GM23248 (cell line): ENCODE measurements at regions not wholly inside any gene's neighbourhood (a gene's known extent, or its start where the extent isn't known, plus 50 kb on each side); places are given as distances from the start of the nearest gene placed in this dataset.

Experiments
- DNase-seq: peaks from one replicate; pipeline ENCODE4 v3.0.0-alpha.2; 2015
- H2AFZ ChIP-seq: fragments of 200-600 bp; sonication (generic); 2 replicates; pipeline ENCODE4 v1.6.1; 2016; ENCODE audit warnings: antibody characterized with exemption
- H3F3A ChIP-seq: fragments of 200-600 bp; sonication (generic); 2 replicates; pipeline ENCODE4 v1.6.1; 2016; ENCODE audit warnings: mild to moderate bottlenecking, antibody characterized with exemption, mixed run types; ENCODE audit not compliant: insufficient read depth
- H3K27ac ChIP-seq: fragments of 200-600 bp; sonication (generic); 2 replicates; pipeline ENCODE4 v1.5.1; 2016; ENCODE audit warnings: mild to moderate bottlenecking
- H3K27me3 ChIP-seq: fragments of 200-600 bp; sonication (generic); replicated peaks from 2 replicates; pipeline ENCODE4 v1.6.1; 2016; ENCODE audit warnings: mild to moderate bottlenecking; ENCODE audit not compliant: insufficient read depth
- H3K36me3 ChIP-seq: fragments of 200-600 bp; sonication (generic); 2 replicates; pipeline ENCODE4 v1.6.1; 2016; ENCODE audit warnings: low read depth, mild to moderate bottlenecking
- H3K4me1 ChIP-seq: fragments of 200-600 bp; sonication (generic); 2 replicates; pipeline ENCODE4 v1.6.1; 2016; ENCODE audit warnings: mild to moderate bottlenecking; ENCODE audit not compliant: insufficient read depth
- H3K4me2 ChIP-seq: fragments of 200-600 bp; sonication (generic); one replicate; pipeline ENCODE4 v1.6.1; 2016; ENCODE audit warnings: mild to moderate bottlenecking; ENCODE audit not compliant: unreplicated experiment
- H3K4me3 ChIP-seq: fragments of 200-600 bp; sonication (generic); 2 replicates; pipeline ENCODE4 v1.5.1; 2016; ENCODE audit warnings: mild to moderate bottlenecking
- H3K79me2 ChIP-seq: fragments of 200-600 bp; sonication (generic); 2 replicates; pipeline ENCODE4 v1.6.1; 2016; ENCODE audit warnings: mild to moderate bottlenecking; ENCODE audit not compliant: insufficient read depth
- H3K9ac ChIP-seq: fragments of 200-600 bp; sonication (generic); 2 replicates; pipeline ENCODE4 v1.6.1; 2016; ENCODE audit warnings: mild to moderate bottlenecking
- H3K9me2 ChIP-seq: fragments of 200-600 bp; sonication (generic); 2 replicates; pipeline ENCODE4 v1.6.1; 2016; ENCODE audit warnings: mixed run types, mild to moderate bottlenecking, moderate library complexity; ENCODE audit not compliant: insufficient read depth
- H3K9me3 ChIP-seq: fragments of 200-600 bp; sonication (generic); one replicate; pipeline ENCODE4 v1.6.1; 2017; ENCODE audit warnings: low read depth
- H4K20me1 ChIP-seq: fragments of 200-600 bp; sonication (generic); 2 replicates; pipeline ENCODE4 v1.6.0; 2016; ENCODE audit not compliant: insufficient read depth
- EZH2 ChIP-seq: fragments of 200-600 bp; sonication (generic); IDR thresholded peaks from 2 replicates; pipeline ENCODE4 v1.6.1; 2018; ENCODE audit warnings: antibody characterized with exemption, mild to moderate bottlenecking; ENCODE audit not compliant: insufficient read depth, poor library complexity, severe bottlenecking
- EZH2phosphoT487 ChIP-seq: fragments of 200-600 bp; sonication (generic); IDR thresholded peaks from 2 replicates; pipeline ENCODE4 v1.6.1; 2018; ENCODE audit warnings: antibody characterized with exemption, moderate library complexity, mild to moderate bottlenecking, low read depth; ENCODE audit not compliant: insufficient read depth
- WGBS, 2 experiments: methylation state at CpG; one replicate each; pipeline ENCODE4 v1.1.6; 2015 to 2017; ENCODE audit warnings: low lambda C conversion rate in 2 of 2, low coverage in 1 of 2; ENCODE audit errors: missing lambda C conversion rate in 2 of 2; 5-methylcytosine and 5-hydroxymethylcytosine counted together
- in situ Hi-C: fragments of 300-500 bp; cut with MboI; formaldehyde crosslinking; loops from 2 replicates; pipeline ENCODE4 v1.15.0; 2020

DNA sequence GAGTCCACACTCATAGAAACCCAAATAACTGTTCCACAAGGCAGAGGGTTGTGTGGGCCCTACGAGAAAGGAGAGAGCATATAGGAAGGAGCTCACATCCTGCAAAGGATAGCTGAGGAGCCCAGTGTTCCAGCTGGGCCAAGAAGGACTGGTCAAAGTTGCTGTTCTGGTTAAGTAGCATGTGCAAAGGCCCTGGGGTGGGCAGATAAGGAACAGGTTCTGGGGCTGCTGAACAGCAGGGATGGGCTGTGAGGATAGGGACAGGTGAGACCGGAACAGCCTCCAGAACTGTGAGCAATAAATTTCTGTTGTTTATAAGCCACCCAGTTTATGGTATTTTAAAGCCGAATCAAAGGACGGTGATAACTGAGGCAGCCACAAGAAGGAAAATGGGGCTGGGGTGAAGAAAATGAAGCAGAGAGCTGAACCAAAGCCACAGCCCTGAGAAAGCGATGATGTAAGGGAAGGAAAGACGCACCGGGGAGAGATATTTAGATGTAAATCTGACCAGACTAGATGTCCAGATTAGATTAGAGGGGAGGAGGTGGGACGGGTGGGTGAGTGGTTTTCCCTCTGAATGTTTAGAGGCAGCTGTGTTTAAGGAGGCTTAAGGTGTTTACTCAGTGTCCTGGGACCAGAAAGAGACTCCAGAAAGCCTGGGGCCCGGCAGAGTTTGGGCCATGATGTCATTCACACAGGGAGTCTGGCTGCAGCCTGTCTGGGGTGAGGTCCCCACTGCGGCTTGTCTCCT, 180.8 kb upstream of the BCOR start:
- Histone ChIP-seq H3K4me3 (no peak overlapping the region), H3K9ac (no peak overlapping the region), H2AFZ (no peak overlapping the region), H3K27ac (no peak overlapping the region), H4K20me1 (no peaks in the 10 kb centered on the region), H3K9me3 (no peaks in the 10 kb centered on the region), H3K36me3 (no peaks in the 10 kb centered on the region), H3K79me2 (no peaks in the 10 kb centered on the region), H3K4me1 (peaks cover 10% of the 10 kb centered on the region), H3K9me2 (no peaks in the 10 kb centered on the region), H3F3A (peaks cover 6% of the 10 kb centered on the region; the same call in 1 of the 2 replicates), H3K4me2 (no peak overlapping the region), H3K27me3 (no peaks in the 10 kb centered on the region)
- 64 to 72% methylated on average over 9 to 10 of the region's 10 CpGs for WGBS, 2 experiments
- no peak for DNase-seq
- TF ChIP-seq EZH2phosphoT487 (no peak), EZH2 (no peak)
- in situ Hi-C loops = no loop called here

GRCh38 chrX:40277672-40278071, 179.9 kb upstream of the BCOR start:
- Histone ChIP-seq H3K27ac (no peak overlapping the region), H3K36me3 (no peaks in the 10 kb centered on the region), H3K4me2 (no peak overlapping the region), H3K9me2 (no peaks in the 10 kb centered on the region), H3K4me1 (peaks cover 4% of the 10 kb centered on the region; the same call in 1 of the 2 replicates), H4K20me1 (no peaks in the 10 kb centered on the region), H3K4me3 (no peak overlapping the region), H2AFZ (no peak overlapping the region), H3K79me2 (no peaks in the 10 kb centered on the region), H3F3A (peaks cover 5% of the 10 kb centered on the region; the same call in 1 of the 2 replicates), H3K9ac (no peak overlapping the region), H3K27me3 (no peaks in the 10 kb centered on the region), H3K9me3 (no peaks in the 10 kb centered on the region)
- no peak for DNase-seq
- TF ChIP-seq EZH2 (no peak), EZH2phosphoT487 (no peak)
- in situ Hi-C loops = no loop called here
- 53 to 57% methylated on average over 1 to 2 of the region's 3 CpGs for WGBS, 2 experiments

- TF ChIP-seq EZH2 (no peak), EZH2phosphoT487 (no peak)
- H3K27me3 ChIP-seq = no peaks in the 10 kb centered on the region
- no peaks in the 10 kb centered on the region for H3K36me3 ChIP-seq
- no peak overlapping the region for H3K27ac ChIP-seq
- in situ Hi-C loops = loop anchor here (25.0 kb wide), 1 partner anchor 536 kb away; no protein-coding TSS in a partner anchor
- no peak overlapping the region for H3K4me2 ChIP-seq
- H3K9me2 ChIP-seq = no peaks in the 10 kb centered on the region
- no peaks in the 10 kb centered on the region for H3K4me1 ChIP-seq
- no peaks in the 10 kb centered on the region for H4K20me1 ChIP-seq
- H2AFZ ChIP-seq = no peak overlapping the region
- no peaks in the 10 kb centered on the region for H3K9me3 ChIP-seq
- DNase-seq = no peak
- H3K4me3 ChIP-seq = no peak overlapping the region
- 84 to 86% methylated on average over 14 to 15 of the region's 15 CpGs for WGBS, 2 experiments
- no peaks in the 10 kb centered on the region for H3K79me2 ChIP-seq
- no peaks in the 10 kb centered on the region for H3F3A ChIP-seq
- H3K9ac ChIP-seq = no peak overlapping the region
Observed at GRCh38 chrX:40273356-40274050, 175.7 kb upstream of the BCOR start.

GRCh38 chrX:40272776-40273175, 175.0 kb upstream of the BCOR start:
- Histone ChIP-seq H3K27me3 (no peaks in the 10 kb centered on the region), H3K79me2 (no peaks in the 10 kb centered on the region), H3K27ac (no peak overlapping the region), H4K20me1 (no peaks in the 10 kb centered on the region), H3K4me3 (no peak overlapping the region), H3K9ac (no peak overlapping the region), H2AFZ (no peak overlapping the region), H3K4me2 (no peak overlapping the region), H3K9me3 (no peaks in the 10 kb centered on the region), H3K9me2 (no peaks in the 10 kb centered on the region), H3F3A (no peaks in the 10 kb centered on the region), H3K4me1 (no peaks in the 10 kb centered on the region), H3K36me3 (no peaks in the 10 kb centered on the region)
- DNase-seq = no peak
- 46 to 67% methylated on average over 5 to 6 of the region's 6 CpGs for WGBS, 2 experiments
- in situ Hi-C loops = loop anchor here (25.0 kb wide), 1 partner anchor 535 kb away; no protein-coding TSS in a partner anchor
- TF ChIP-seq EZH2phosphoT487 (no peak), EZH2 (no peak)
